ENCODE measurements at regions not wholly inside any gene's neighbourhood (a gene's known extent, or its start where the extent isn't known, plus 50 kb on each side); places are given as distances from the start of the nearest gene placed in this dataset.

- Histone ChIP-seq H3K27ac (no peak overlapping the region), H3K9me3 (no peaks in the 10 kb centered on the region), H3K27me3 (no peaks in the 10 kb centered on the region), H3K4me1 (no peaks in the 10 kb centered on the region), H3K4me3 (replicated peaks in 1 of 3) (no peak overlapping the region), H3K36me3 (no peaks in the 10 kb centered on the region)
- WGBS, 2 donors, result 87 to 92% methylated on average over 4 of the region's 4 CpGs
- DNase-seq, result no peak
- intact Hi-C loops (cut with DNase I), result no loop called here
- no peak for TF ChIP-seq CTCF (IDR thresholded peaks at IDR 0.05)
- TF ChIP-seq POLR2A (IDR thresholded peaks at IDR 0.05), result no peak
Measured at GRCh38 chr20:58600756-58601155, 50.3 kb upstream of the STX16 start.

GRCh38 chr20:58599966-58600365, 51.1 kb upstream of the STX16 start:
- TF ChIP-seq CTCF (IDR thresholded peaks at IDR 0.05) (no peak), POLR2A (IDR thresholded peaks at IDR 0.05) (no peak)
- Histone ChIP-seq H3K36me3 (no peaks in the 10 kb centered on the region), H3K4me3 (replicated peaks in 1 of 3) (no peak overlapping the region), H3K4me1 (no peaks in the 10 kb centered on the region), H3K9me3 (no peaks in the 10 kb centered on the region), H3K27ac (no peak overlapping the region), H3K27me3 (no peaks in the 10 kb centered on the region)
- intact Hi-C loops (cut with DNase I), result no loop called here
- DNase-seq, result no peak
- 90 to 96% methylated on average over 9 to 10 of the region's 10 CpGs for WGBS, 2 donors

GRCh38 chr20:58598211-58599015, 52.7 kb upstream of the STX16 start:
- Histone ChIP-seq H3K27ac (no peak overlapping the region), H3K27me3 (no peaks in the 10 kb centered on the region)

GRCh38 chr20:58597249-58597891, 53.7 kb upstream of the STX16 start:
- H3K9me3 ChIP-seq, result no peaks in the 10 kb centered on the region
- no peaks in the 10 kb centered on the region for H3K36me3 ChIP-seq
- intact Hi-C loops (cut with DNase I), result no loop called here
- no peak overlapping the region for H3K4me3 ChIP-seq (replicated peaks in 1 of 3)
- no peak overlapping the region for H3K27ac ChIP-seq
- DNase-seq, result no peak
- no peak for TF ChIP-seq POLR2A (IDR thresholded peaks at IDR 0.05)
- no peak for TF ChIP-seq CTCF (IDR thresholded peaks at IDR 0.05)
- no peaks in the 10 kb centered on the region for H3K4me1 ChIP-seq
- H3K27me3 ChIP-seq, result no peaks in the 10 kb centered on the region
- WGBS, 2 donors, result 51 to 60% methylated on average over 18 of the region's 18 CpGs

More at GRCh38 chr20:58598211-58599015, 52.7 kb upstream of the STX16 start:
- Histone ChIP-seq H3K4me1 (no peaks in the 10 kb centered on the region), H3K36me3 (no peaks in the 10 kb centered on the region), H3K4me3 (replicated peaks in 1 of 3) (no peak overlapping the region), H3K9me3 (no peaks in the 10 kb centered on the region)
- 59 to 80% methylated on average over 6 of the region's 6 CpGs for WGBS, 2 donors
- intact Hi-C loops (cut with DNase I), result no loop called here
- DNase-seq, result peak; percentile 29 to 33
- no peak for TF ChIP-seq CTCF (IDR thresholded peaks at IDR 0.05)
- no peak for TF ChIP-seq POLR2A (IDR thresholded peaks at IDR 0.05)

DNA sequence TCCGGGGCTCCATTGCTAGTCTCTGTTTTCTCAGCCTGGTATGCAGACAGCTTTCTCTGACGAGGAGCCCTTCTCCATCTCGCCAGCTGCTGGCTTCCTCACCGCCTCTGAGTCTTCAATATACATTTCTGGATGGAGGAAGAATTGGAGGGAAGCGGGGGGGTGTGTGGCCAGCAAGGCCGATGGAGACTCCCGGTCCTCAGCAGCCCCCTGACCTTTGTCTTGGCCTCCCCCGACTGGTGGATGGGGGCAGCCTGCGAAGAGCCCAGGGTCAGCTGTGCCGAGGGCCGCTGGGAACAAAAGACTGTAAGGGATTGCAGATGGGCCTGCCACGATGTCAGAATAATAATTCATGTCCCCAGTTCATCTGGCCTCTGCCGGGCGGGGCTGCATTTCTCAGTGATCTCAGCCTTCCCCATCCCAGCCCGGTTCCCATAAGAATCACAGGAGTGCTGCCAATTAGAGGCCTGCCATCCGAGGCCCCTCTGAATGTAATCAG, 54.3 kb upstream of the STX16 start:
- Histone ChIP-seq H3K27me3 (no peaks in the 10 kb centered on the region), H3K9me3 (no peaks in the 10 kb centered on the region), H3K4me1 (no peaks in the 10 kb centered on the region), H3K4me3 (replicated peaks in 1 of 3) (no peak overlapping the region), H3K36me3 (no peaks in the 10 kb centered on the region), H3K27ac (no peak overlapping the region)
- intact Hi-C loops (cut with DNase I), result no loop called here
- DNase-seq, result no peak
- WGBS, 2 donors, result 59 to 72% methylated on average over 13 to 16 of the region's 16 CpGs
- TF ChIP-seq CTCF (IDR thresholded peaks at IDR 0.05) (no peak), POLR2A (IDR thresholded peaks at IDR 0.05) (no peak)

All from thyroid gland (tissue), 4 donors.